IMR-90 (cell line): ENCODE measurements at regions not wholly inside any gene's neighbourhood (a gene's known extent, or its start where the extent isn't known, plus 50 kb on each side); places are given as distances from the start of the nearest gene placed in this dataset.

Experiments used
- ATAC-seq: fragments of 200-7000 bp; cut with Tn5 transposase; 2 replicates; pipeline ENCODE4 v1.9.1; 2020; ENCODE audit warnings: low read depth, mild to moderate bottlenecking, moderate library complexity
- BruUV-seq: library from RNA; stranded (reverse); fragments of 400-500 nt; replicated peaks from 2 replicates; lab custom pipeline; 2021; lab: Mats Ljungman, UMichigan
- CTCF ChIA-PET: fragments of 300-600 bp; formaldehyde crosslinking; extraction: SDS; loops from one replicate; lab custom pipeline; 2021; ENCODE audit warnings: antibody characterized with exemption; lab: Yijun Ruan, JAX
- POLR2A ChIA-PET: fragments of 300-600 bp; sonication (Branson Sonifier 250); formaldehyde crosslinking; loops from one replicate; lab custom pipeline; 2022; ENCODE audit warnings: antibody characterized with exemption; ENCODE audit not compliant: unreplicated experiment; lab: Charles Lee
- DNase-seq: peaks from one replicate; pipeline ENCODE4 v3.0.0; 2013
- H2AFZ ChIP-seq: replicated peaks from 2 replicates; pipeline ENCODE3; 2013; ENCODE audit warnings: low read length, mild to moderate bottlenecking; ENCODE audit not compliant: poor library complexity
- H2AK5ac ChIP-seq: 2 replicates; pipeline ENCODE4 v1.6.1; 2013; ENCODE audit warnings: low read depth, low read length, inconsistent platforms
- H2AK9ac ChIP-seq: replicated peaks from 2 replicates; pipeline ENCODE3; 2013; ENCODE audit warnings: mild to moderate bottlenecking, low read depth, low read length, moderate library complexity; ENCODE audit not compliant: poor library complexity
- H2BK120ac ChIP-seq: 2 replicates; pipeline ENCODE4 v1.6.1; 2013; ENCODE audit warnings: low read depth, low read length, inconsistent platforms
- H2BK15ac ChIP-seq: 3 replicates; pipeline ENCODE4 v1.6.1; 2013; ENCODE audit warnings: low read depth, low read length, inconsistent platforms
- H2BK20ac ChIP-seq: 2 replicates; pipeline ENCODE4 v1.6.1; 2013; ENCODE audit warnings: low read depth, mild to moderate bottlenecking, inconsistent platforms, low read length, moderate library complexity
- H2BK5ac ChIP-seq: 2 replicates; pipeline ENCODE4 v1.6.1; 2013; ENCODE audit warnings: mild to moderate bottlenecking, low read depth, low read length, inconsistent platforms; ENCODE audit not compliant: poor library complexity, severe bottlenecking
- H3K14ac ChIP-seq: replicated peaks from 2 replicates; pipeline ENCODE4 v1.6.1; 2013; ENCODE audit warnings: low read depth, low read length, inconsistent platforms
- H3K18ac ChIP-seq: 2 replicates; pipeline ENCODE4 v1.6.1; 2013; ENCODE audit warnings: low read depth, low read length, control low read depth
- H3K23ac ChIP-seq: 2 replicates; pipeline ENCODE4 v1.6.1; 2013; ENCODE audit warnings: low read depth, low read length, inconsistent platforms
- H3K27ac ChIP-seq: 2 replicates; pipeline ENCODE4 v1.5.1; 2013; ENCODE audit warnings: mild to moderate bottlenecking, control low read depth, low read length; ENCODE audit not compliant: insufficient read depth
- H3K27me3 ChIP-seq: 2 replicates; pipeline ENCODE4 v1.6.1; 2013; ENCODE audit warnings: low read length; ENCODE audit not compliant: control insufficient read depth, insufficient read depth
- H3K36me3 ChIP-seq: 2 replicates; pipeline ENCODE4 v1.6.1; 2013; ENCODE audit warnings: low read length, mixed read lengths; ENCODE audit not compliant: control insufficient read depth, insufficient read depth
- H3K4ac ChIP-seq: 2 replicates; pipeline ENCODE4 v1.6.1; 2013; ENCODE audit warnings: low read depth, low read length, inconsistent platforms
- H3K4me1 ChIP-seq: 2 replicates; pipeline ENCODE4 v1.6.1; 2013; ENCODE audit warnings: low read length, mixed read lengths; ENCODE audit not compliant: control insufficient read depth, insufficient read depth
- H3K4me2 ChIP-seq: 2 replicates; pipeline ENCODE4 v1.6.1; 2013; ENCODE audit warnings: low read depth, mild to moderate bottlenecking, control low read depth, low read length, moderate library complexity
- H3K4me3 ChIP-seq: 2 replicates; pipeline ENCODE4 v1.5.1; 2013; ENCODE audit warnings: low read depth, mild to moderate bottlenecking, control low read depth, low read length, moderate library complexity; ENCODE audit not compliant: insufficient read depth
- H3K56ac ChIP-seq: 2 replicates; pipeline ENCODE4 v1.6.1; 2013; ENCODE audit warnings: low read length, inconsistent platforms; ENCODE audit not compliant: insufficient read depth; ENCODE audit errors: extremely low read depth
- H3K79me1 ChIP-seq, 2 experiments: 2 replicates each; pipeline ENCODE4 v1.6.1; 2013; ENCODE audit warnings: low read length in 2 of 2, inconsistent platforms in 1 of 2, low read depth in 1 of 2
- H3K9ac ChIP-seq: 2 replicates; pipeline ENCODE4 v1.6.1; 2013; ENCODE audit warnings: low read depth, low read length, control low read depth
- H3K9me1 ChIP-seq: 2 replicates; pipeline ENCODE4 v1.6.1; 2013; ENCODE audit warnings: low read length, inconsistent platforms; ENCODE audit not compliant: insufficient read depth
- H3K9me3 ChIP-seq: 2 replicates; pipeline ENCODE4 v1.6.1; 2013; ENCODE audit warnings: low read length; ENCODE audit not compliant: control insufficient read depth, insufficient read depth
- H4K20me1 ChIP-seq: 2 replicates; pipeline ENCODE4 v1.6.1; 2013; ENCODE audit warnings: low read length, inconsistent platforms; ENCODE audit not compliant: insufficient read depth
- H4K5ac ChIP-seq: 2 replicates; pipeline ENCODE4 v1.6.1; 2013; ENCODE audit warnings: mild to moderate bottlenecking, low read depth, low read length, control low read depth
- H4K8ac ChIP-seq, 2 experiments: 2 replicates each; pipeline ENCODE4 v1.6.1; 2013; ENCODE audit warnings: low read depth in 2 of 2, low read length in 2 of 2, control low read depth in 1 of 2, inconsistent platforms in 1 of 2
- H4K91ac ChIP-seq: 2 replicates; pipeline ENCODE4 v1.6.1; 2013; ENCODE audit warnings: low read depth, low read length, inconsistent platforms; ENCODE audit not compliant: insufficient read depth
- BHLHE40 ChIP-seq: fragments of 150-350 bp; IDR thresholded peaks from 2 replicates; pipeline ENCODE4 v1.6.1; 2016; ENCODE audit warnings: mild to moderate bottlenecking, low read depth, low read length
- CEBPB ChIP-seq: IDR thresholded peaks from 2 replicates; pipeline ENCODE4 v1.6.1; 2012; ENCODE audit warnings: low read depth, low read length, improper control_type of control experiment
- CHD1 ChIP-seq: IDR thresholded peaks from 2 replicates; pipeline ENCODE4 v1.6.1; 2012; ENCODE audit warnings: low read depth, low read length, improper control_type of control experiment
- CTCF ChIP-seq: conservative IDR thresholded peaks from 2 replicates; pipeline ENCODE4 v1.5.1; 2012; ENCODE audit warnings: mild to moderate bottlenecking, low read depth, low read length, improper control_type of control experiment
- FOS ChIP-seq: fragments of 150-350 bp; IDR thresholded peaks from 2 replicates; pipeline ENCODE4 v1.6.1; 2016; ENCODE audit warnings: low read depth, low read length
- MAFK ChIP-seq: IDR thresholded peaks from 2 replicates; pipeline ENCODE4 v1.6.1; 2012; ENCODE audit warnings: low read depth, low read length, improper control_type of control experiment
- MAZ ChIP-seq: IDR thresholded peaks from 2 replicates; pipeline ENCODE4 v1.6.1; 2012; ENCODE audit warnings: low read depth, mild to moderate bottlenecking, low read length, improper control_type of control experiment, moderate library complexity, borderline replicate concordance
- MXI1 ChIP-seq: IDR thresholded peaks from 2 replicates; pipeline ENCODE4 v1.6.1; 2012; ENCODE audit warnings: low read depth, mild to moderate bottlenecking, low read length, moderate library complexity, borderline replicate concordance
- NFE2L2 ChIP-seq: fragments of 150-350 bp; IDR thresholded peaks from 2 replicates; pipeline ENCODE4 v1.6.1; 2016; ENCODE audit warnings: low read depth, mild to moderate bottlenecking, low read length
- POLR2A ChIP-seq: IDR thresholded peaks from 2 replicates; pipeline ENCODE4 v1.6.1; 2012; ENCODE audit warnings: mild to moderate bottlenecking, low read depth, low read length
- RAD21 ChIP-seq: IDR thresholded peaks from 2 replicates; pipeline ENCODE4 v1.6.1; 2012; ENCODE audit warnings: low read length, improper control_type of control experiment
- RCOR1 ChIP-seq: IDR thresholded peaks from 2 replicates; pipeline ENCODE4 v1.6.1; 2012; ENCODE audit warnings: mild to moderate bottlenecking, low read length, improper control_type of control experiment; ENCODE audit not compliant: insufficient replicate concordance
- RFX5 ChIP-seq: IDR thresholded peaks from 2 replicates; pipeline ENCODE4 v1.8.0; 2012; ENCODE audit warnings: low read depth, mild to moderate bottlenecking, low read length, moderate library complexity
- SMC3 ChIP-seq: fragments of 150-350 bp; IDR thresholded peaks from 2 replicates; pipeline ENCODE4 v1.6.1; 2016; ENCODE audit warnings: low read depth, mild to moderate bottlenecking, antibody characterized with exemption, low read length, moderate library complexity
- WGBS, 2 experiments: methylation state at CpG; one replicate each; pipeline versions ENCODE4 v1.1.5 to v1.1.7; 2013; ENCODE audit warnings: missing lambda C conversion rate in 2 of 2; ENCODE audit not compliant: insufficient read length in 1 of 2; ENCODE audit errors: extremely low coverage in 2 of 2; 5-methylcytosine and 5-hydroxymethylcytosine counted together
- dilution Hi-C: fragments of 300-500 bp; cut with HindIII; formaldehyde crosslinking; loops from one replicate; pipeline ENCODE4 v1.14.3; 2018; ENCODE audit warnings: low sequenced_read_pairs; ENCODE audit not compliant: unreplicated experiment
- in situ Hi-C: fragments of 300-500 bp; cut with MboI; formaldehyde crosslinking; loops from 3 replicates; pipeline ENCODE4 v1.14.3; 2019; ENCODE audit warnings: low sequenced_read_pairs, inconsistent platforms, mixed read lengths
- intact Hi-C: fragments of 100-400 bp; cut with micrococcal nuclease; formaldehyde crosslinking; loops from 2 replicates; pipeline ENCODE4 v1.10.0; 2022
- TF ChIP-seq, protein P1 (sequence below): fragments of 150-350 bp; IDR thresholded peaks from 2 replicates; pipeline ENCODE4 v1.6.1; 2016; ENCODE audit warnings: low read depth, mild to moderate bottlenecking, low read length, moderate library complexity, borderline replicate concordance
- TF ChIP-seq, protein P2 (sequence below): fragments of 150-350 bp; IDR thresholded peaks from 2 replicates; pipeline ENCODE4 v1.6.1; 2017; ENCODE audit warnings: mild to moderate bottlenecking, antibody characterized with exemption, low read length, low read depth

GRCh38 chr1:80640978-80641377 is 1159.8 kb upstream of the ADGRL2 start:
- BruUV-seq: no TSS peak
- ATAC-seq: no peak

More at GRCh38 chr1:80640978-80641377, 1159.8 kb upstream of the ADGRL2 start:
- H4K20me1 ChIP-seq: no peaks in the 10 kb centered on the region
- no peak overlapping the region for H2AK9ac ChIP-seq
- H2BK20ac ChIP-seq: no peak overlapping the region
- H3K18ac ChIP-seq: no peak overlapping the region
- TF ChIP-seq MAFK (no peak), CHD1 (no peak), RFX5 (no peak), CTCF (no peak), CEBPB (no peak), NFE2L2 (no peak), MXI1 (no peak), FOS (no peak), MAZ (no peak), SMC3 (no peak), RCOR1 (no peak), POLR2A (no peak), RAD21 (no peak), BHLHE40 (no peak)
- TF ChIP-seq, protein P1, sequence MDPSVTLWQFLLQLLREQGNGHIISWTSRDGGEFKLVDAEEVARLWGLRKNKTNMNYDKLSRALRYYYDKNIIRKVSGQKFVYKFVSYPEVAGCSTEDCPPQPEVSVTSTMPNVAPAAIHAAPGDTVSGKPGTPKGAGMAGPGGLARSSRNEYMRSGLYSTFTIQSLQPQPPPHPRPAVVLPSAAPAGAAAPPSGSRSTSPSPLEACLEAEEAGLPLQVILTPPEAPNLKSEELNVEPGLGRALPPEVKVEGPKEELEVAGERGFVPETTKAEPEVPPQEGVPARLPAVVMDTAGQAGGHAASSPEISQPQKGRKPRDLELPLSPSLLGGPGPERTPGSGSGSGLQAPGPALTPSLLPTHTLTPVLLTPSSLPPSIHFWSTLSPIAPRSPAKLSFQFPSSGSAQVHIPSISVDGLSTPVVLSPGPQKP: no peak
- TF ChIP-seq, protein P2, sequence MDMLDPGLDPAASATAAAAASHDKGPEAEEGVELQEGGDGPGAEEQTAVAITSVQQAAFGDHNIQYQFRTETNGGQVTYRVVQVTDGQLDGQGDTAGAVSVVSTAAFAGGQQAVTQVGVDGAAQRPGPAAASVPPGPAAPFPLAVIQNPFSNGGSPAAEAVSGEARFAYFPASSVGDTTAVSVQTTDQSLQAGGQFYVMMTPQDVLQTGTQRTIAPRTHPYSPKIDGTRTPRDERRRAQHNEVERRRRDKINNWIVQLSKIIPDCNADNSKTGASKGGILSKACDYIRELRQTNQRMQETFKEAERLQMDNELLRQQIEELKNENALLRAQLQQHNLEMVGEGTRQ: no peak
- intact Hi-C loops (no loop called here), in situ Hi-C loops (no loop called here), dilution Hi-C loops (no loop called here)
- no peak overlapping the region for H2BK15ac ChIP-seq
- H3K56ac ChIP-seq: no peak overlapping the region
- H3K9me3 ChIP-seq: no peaks in the 10 kb centered on the region
- no peaks in the 10 kb centered on the region for H3K79me1 ChIP-seq
- H3K4me1 ChIP-seq: no peaks in the 10 kb centered on the region
- WGBS, 2 experiments: 100% methylated on average over 1 of the region's 3 CpGs; no CpG with 5 or more reads in 1 of the 2 experiments
- no peaks in the 10 kb centered on the region for H3K36me3 ChIP-seq
- no peak overlapping the region for H4K8ac ChIP-seq
- no peak overlapping the region for H2BK120ac ChIP-seq
- no peak overlapping the region for H4K5ac ChIP-seq
- H2BK5ac ChIP-seq: no peak overlapping the region
- no peak overlapping the region for H3K23ac ChIP-seq
- H3K4ac ChIP-seq: no peak overlapping the region
- H3K14ac ChIP-seq: no peak overlapping the region
- no peak overlapping the region for H3K9ac ChIP-seq
- H2AFZ ChIP-seq: no peak overlapping the region
- H3K4me2 ChIP-seq: no peak overlapping the region
- no peak overlapping the region for H2AK5ac ChIP-seq
- DNase-seq: no peak
- H3K9me1 ChIP-seq: no peaks in the 10 kb centered on the region
- no peak overlapping the region for H4K91ac ChIP-seq
- no peak overlapping the region for H3K4me3 ChIP-seq
- no peaks in the 10 kb centered on the region for H3K27me3 ChIP-seq
- ChIA-PET POLR2A (no interaction called here), CTCF (no interaction called here)
- no peak overlapping the region for H3K27ac ChIP-seq
